ENCODE measurements at regions not wholly inside any gene's neighbourhood (a gene's known extent, or its start where the extent isn't known, plus 50 kb on each side); places are given as distances from the start of the nearest gene placed in this dataset.

DNA sequence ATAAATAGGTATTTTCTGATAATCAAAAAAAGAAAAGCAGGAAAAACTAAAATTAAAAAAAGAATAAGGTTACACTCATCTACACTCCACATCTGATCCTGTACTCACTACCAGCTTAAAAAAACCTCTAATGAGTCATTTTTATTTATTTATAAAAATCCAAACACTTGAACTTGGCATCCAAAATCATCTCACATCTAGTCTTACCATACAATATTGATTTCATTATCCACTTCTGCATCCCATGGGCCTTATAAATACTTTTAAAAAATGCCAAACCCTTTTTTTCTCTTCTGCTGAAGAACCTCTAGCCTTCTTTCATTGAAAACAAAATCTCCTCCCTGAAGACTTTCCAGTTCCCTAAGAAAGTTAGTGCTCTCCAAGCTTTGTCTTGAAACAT, 109.7 kb downstream of the TMTC3 start:
- H3K27me3 ChIP-seq, result no peaks in the 10 kb centered on the region
- no peak overlapping the region for H3K27ac ChIP-seq
- H3K4me1 ChIP-seq, result peaks cover 0 to 18% (median 16%) of the 10 kb centered on the region in 4 donors
- H3K4me3 ChIP-seq, result no peak overlapping the region
- no peaks in the 10 kb centered on the region for H3K36me3 ChIP-seq
- no peak for DNase-seq
- TF ChIP-seq EP300 (IDR thresholded peaks at IDR 0.05), result no peak
- no peak for TF ChIP-seq POLR2A (IDR thresholded peaks at IDR 0.05)
- no peak for TF ChIP-seq CTCF (IDR thresholded peaks at IDR 0.05)
- TF ChIP-seq POLR2AphosphoS5 (IDR thresholded peaks at IDR 0.05), result no peak
- no peaks in the 10 kb centered on the region for H3K9me3 ChIP-seq
- intact Hi-C loops (cut with DNase I), result loop anchor here (2.0 to 10.0 kb wide), 2 partner anchors 163 to 327 kb away; no protein-coding TSS in a partner anchor

- Histone ChIP-seq H3K9me3 (no peaks in the 10 kb centered on the region), H3K36me3 (no peaks in the 10 kb centered on the region), H3K4me1 (peaks cover 0 to 18% (median 13%) of the 10 kb centered on the region in 4 donors), H3K4me3 (no peak overlapping the region), H3K27ac (peak overlapping the region; percentile 30 to 66 (median 38)), H3K27me3 (no peaks in the 10 kb centered on the region)
- DNase-seq, result no peak
- intact Hi-C loops (cut with DNase I), result loop anchor here (2.0 to 10.0 kb wide), 2 partner anchors 161 to 325 kb away; no protein-coding TSS in a partner anchor
- peak in 1 of 4 donors; percentile 3 for TF ChIP-seq EP300 (IDR thresholded peaks at IDR 0.05)
- no peak for TF ChIP-seq CTCF (IDR thresholded peaks at IDR 0.05)
- peak; percentile 22 to 68 (median 48) for TF ChIP-seq POLR2AphosphoS5 (IDR thresholded peaks at IDR 0.05)
- TF ChIP-seq POLR2A (IDR thresholded peaks at IDR 0.05), result no peak
Measured at GRCh38 chr12:88253371-88253978, 111.4 kb downstream of the TMTC3 start.

DNA sequence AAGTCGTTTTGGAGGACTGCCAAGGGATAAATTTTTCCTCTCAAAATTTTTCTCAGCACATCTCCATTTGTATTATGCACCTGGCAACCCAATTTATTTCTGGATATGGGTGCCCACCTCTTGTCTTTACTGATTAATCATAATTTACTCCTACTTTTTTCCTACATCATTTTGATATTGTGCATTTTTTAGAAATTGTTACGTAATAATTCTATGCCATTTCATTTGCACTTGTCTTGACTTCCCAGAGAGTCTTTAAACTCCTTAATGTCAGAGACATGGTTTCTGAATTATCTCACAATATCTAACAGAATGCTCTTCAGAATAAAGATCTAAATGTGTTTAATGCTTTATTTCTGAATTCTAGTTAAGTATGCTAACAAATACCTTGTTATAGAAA, 113.1 kb downstream of the TMTC3 start:
- Histone ChIP-seq H3K4me3 (no peak overlapping the region), H3K9me3 (no peaks in the 10 kb centered on the region), H3K27me3 (no peaks in the 10 kb centered on the region), H3K36me3 (no peaks in the 10 kb centered on the region), H3K4me1 (peaks cover 0 to 21% (median 16%) of the 10 kb centered on the region in 4 donors), H3K27ac (no peak overlapping the region)
- 82% methylated on average over 2 of the region's 2 CpGs for WGBS, 2 donors
- intact Hi-C loops (cut with DNase I), result loop anchor here (10.0 kb wide), 1 partner anchor 160 kb away; no protein-coding TSS in a partner anchor
- DNase-seq, result no peak
- TF ChIP-seq POLR2A (IDR thresholded peaks at IDR 0.05) (no peak), EP300 (IDR thresholded peaks at IDR 0.05) (no peak), POLR2AphosphoS5 (IDR thresholded peaks at IDR 0.05) (no peak), CTCF (IDR thresholded peaks at IDR 0.05) (no peak)

DNA sequence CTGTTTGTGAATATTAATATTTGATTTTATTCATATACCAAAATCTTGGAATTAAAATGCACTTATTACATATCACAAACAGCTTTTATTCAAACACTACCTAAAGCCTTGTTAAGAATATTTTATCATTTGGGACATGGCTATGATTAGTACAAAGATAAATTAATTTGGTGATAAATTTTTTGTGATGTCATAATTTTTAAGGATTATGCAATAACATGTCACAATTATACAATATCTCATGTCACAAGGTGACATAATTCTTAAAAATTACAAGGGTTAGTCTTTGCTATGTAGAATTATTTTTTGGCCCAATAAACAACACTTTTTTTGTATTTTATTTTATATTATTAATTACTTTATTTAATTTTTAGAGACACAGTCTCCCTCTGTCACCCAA, 113.7 kb downstream of the TMTC3 start:
- Histone ChIP-seq H3K9me3 (no peaks in the 10 kb centered on the region), H3K4me3 (no peak overlapping the region), H3K4me1 (peaks cover 0 to 21% (median 16%) of the 10 kb centered on the region in 4 donors), H3K36me3 (no peaks in the 10 kb centered on the region), H3K27ac (no peak overlapping the region), H3K27me3 (no peaks in the 10 kb centered on the region)
- intact Hi-C loops (cut with DNase I), result loop anchor here (10.0 kb wide), 1 partner anchor 159 kb away; no protein-coding TSS in a partner anchor
- no peak for DNase-seq
- TF ChIP-seq POLR2AphosphoS5 (IDR thresholded peaks at IDR 0.05) (no peak), CTCF (IDR thresholded peaks at IDR 0.05) (no peak), POLR2A (IDR thresholded peaks at IDR 0.05) (no peak), EP300 (IDR thresholded peaks at IDR 0.05) (no peak)

GRCh38 chr12:88258396-88258795, 116.3 kb downstream of the TMTC3 start:
- intact Hi-C loops (cut with DNase I), result loop anchor here (10.0 kb wide), 1 partner anchor 156 kb away; no protein-coding TSS in a partner anchor
- Histone ChIP-seq H3K9me3 (no peaks in the 10 kb centered on the region), H3K27ac (no peak overlapping the region), H3K4me1 (peaks cover 0 to 10% (median 5%) of the 10 kb centered on the region in 4 donors), H3K27me3 (no peaks in the 10 kb centered on the region), H3K36me3 (no peaks in the 10 kb centered on the region), H3K4me3 (no peak overlapping the region)
- no peak for DNase-seq
- TF ChIP-seq CTCF (IDR thresholded peaks at IDR 0.05) (no peak), POLR2A (IDR thresholded peaks at IDR 0.05) (no peak), POLR2AphosphoS5 (IDR thresholded peaks at IDR 0.05) (no peak), EP300 (IDR thresholded peaks at IDR 0.05) (no peak)
- 94 to 97% methylated on average over 2 of the region's 2 CpGs for WGBS, 2 donors
